ENCODE measurements at regions not wholly inside any gene's neighbourhood (a gene's known extent, or its start where the extent isn't known, plus 50 kb on each side); places are given as distances from the start of the nearest gene placed in this dataset.

DNA sequence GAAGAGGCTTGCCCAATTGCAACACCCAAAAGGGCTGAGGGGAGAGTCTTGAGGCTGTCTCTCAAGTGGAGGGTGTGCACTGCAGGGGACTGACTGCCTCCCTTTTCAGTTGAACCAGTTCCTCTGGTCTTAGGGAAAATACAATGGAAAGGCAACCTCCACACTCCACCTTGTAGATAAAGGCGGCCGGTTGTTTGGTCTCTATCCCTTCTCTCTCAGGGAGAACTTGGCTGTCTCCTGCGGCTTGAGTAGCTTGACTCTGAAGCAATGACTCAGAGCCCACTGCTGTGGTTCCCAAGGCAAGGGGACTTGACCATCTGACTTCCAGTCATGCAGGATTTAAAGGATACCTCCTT is 143.2 kb upstream of the UMPS start:
- Histone ChIP-seq H3K79me2 (ENCODE audit: control insufficient read depth, insufficient read depth, low read length) (no peaks in the 10 kb centered on the region), H3K4me3 (replicated peaks in 1 of 3; ENCODE audit: insufficient read depth in 1 of 3, low read depth in 1 of 3, low read length in 3 of 3) (no peak overlapping the region), H3K4me1 (ENCODE audit: control insufficient read depth, extremely low read depth, insufficient read depth, low read length) (no peaks in the 10 kb centered on the region), H2AFZ (ENCODE audit: low read depth, low read length) (no peak overlapping the region), H3K4me2 (ENCODE audit: insufficient read depth, low read length) (no peak overlapping the region), H3K36me3 (ENCODE audit: control insufficient read depth in 2 of 2, extremely low read depth in 1 of 2, insufficient read depth in 2 of 2, low read length in 2 of 2) (no peaks in the 10 kb centered on the region), H3K9me1 (replicated peaks; ENCODE audit: control insufficient read depth, extremely low read depth, insufficient read depth, low read length) (no peaks in the 10 kb centered on the region), H3K9me3 (replicated peaks; ENCODE audit: control insufficient read depth, insufficient read depth, low read length) (no peaks in the 10 kb centered on the region), H3K9ac (replicated peaks; ENCODE audit: extremely low read depth, insufficient read depth, low read length) (no peak overlapping the region), H3K27me3 (ENCODE audit: control insufficient read depth in 2 of 2, insufficient read depth in 2 of 2, low read length in 2 of 2) (peaks cover 21 to 25% of the 10 kb centered on the region in 2 experiments), H3K27ac (ENCODE audit: insufficient read depth, low read depth, low read length) (no peak overlapping the region), H4K20me1 (replicated peaks; ENCODE audit: control insufficient read depth, extremely low read depth, insufficient read depth, low read length) (no peaks in the 10 kb centered on the region)
- FAIRE-seq (no peak), DNase-seq (ENCODE audit: low read depth, low spot score) (no peak)
- ChIA-PET CTCF (no interaction called here), POLR2A (no interaction called here)
- intact Hi-C loops (cut with micrococcal nuclease): no loop called here
- no TSS peak for BruUV-seq (replicated peaks)
- dilution Hi-C loops (cut with MboI; ENCODE audit: extremely low pct_ligation_motif_present, low sequenced_read_pairs): no loop called here
- TF ChIP-seq, protein P1, sequence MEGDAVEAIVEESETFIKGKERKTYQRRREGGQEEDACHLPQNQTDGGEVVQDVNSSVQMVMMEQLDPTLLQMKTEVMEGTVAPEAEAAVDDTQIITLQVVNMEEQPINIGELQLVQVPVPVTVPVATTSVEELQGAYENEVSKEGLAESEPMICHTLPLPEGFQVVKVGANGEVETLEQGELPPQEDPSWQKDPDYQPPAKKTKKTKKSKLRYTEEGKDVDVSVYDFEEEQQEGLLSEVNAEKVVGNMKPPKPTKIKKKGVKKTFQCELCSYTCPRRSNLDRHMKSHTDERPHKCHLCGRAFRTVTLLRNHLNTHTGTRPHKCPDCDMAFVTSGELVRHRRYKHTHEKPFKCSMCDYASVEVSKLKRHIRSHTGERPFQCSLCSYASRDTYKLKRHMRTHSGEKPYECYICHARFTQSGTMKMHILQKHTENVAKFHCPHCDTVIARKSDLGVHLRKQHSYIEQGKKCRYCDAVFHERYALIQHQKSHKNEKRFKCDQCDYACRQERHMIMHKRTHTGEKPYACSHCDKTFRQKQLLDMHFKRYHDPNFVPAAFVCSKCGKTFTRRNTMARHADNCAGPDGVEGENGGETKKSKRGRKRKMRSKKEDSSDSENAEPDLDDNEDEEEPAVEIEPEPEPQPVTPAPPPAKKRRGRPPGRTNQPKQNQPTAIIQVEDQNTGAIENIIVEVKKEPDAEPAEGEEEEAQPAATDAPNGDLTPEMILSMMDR (IDR thresholded peaks at IDR 0.05; ENCODE audit: extremely low read depth in 1 of 2, insufficient read depth in 1 of 2, low read depth in 1 of 2, low read length in 2 of 2): no peak
- TF ChIP-seq GATA2 (IDR thresholded peaks at IDR 0.05; ENCODE audit: insufficient read depth, insufficient read length, low read depth, low read length) (no peak), POLR2A (IDR thresholded peaks at IDR 0.05; ENCODE audit: low read depth, low read length) (no peak), POLR2AphosphoS5 (IDR thresholded peaks at IDR 0.05; ENCODE audit: insufficient read depth, low read depth, low read length) (no peak), FOS (IDR thresholded peaks at IDR 0.05; ENCODE audit: borderline replicate concordance, insufficient read depth, low read length) (no peak), JUN (IDR thresholded peaks at IDR 0.05; ENCODE audit: borderline replicate concordance, insufficient read depth, insufficient read length, low read depth) (no peak), EZH2 (IDR thresholded peaks at IDR 0.05; ENCODE audit: borderline replicate concordance, low read depth, low read length, severe bottlenecking) (no peak), MYC (IDR thresholded peaks at IDR 0.05; ENCODE audit: low read depth, low read length) (no peak)
- TF ChIP-seq, protein P2, sequence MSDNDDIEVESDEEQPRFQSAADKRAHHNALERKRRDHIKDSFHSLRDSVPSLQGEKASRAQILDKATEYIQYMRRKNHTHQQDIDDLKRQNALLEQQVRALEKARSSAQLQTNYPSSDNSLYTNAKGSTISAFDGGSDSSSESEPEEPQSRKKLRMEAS (IDR thresholded peaks at IDR 0.05; ENCODE audit: insufficient read depth, insufficient read length): no peak
